Thoracic aorta (tissue), 2 donors: ENCODE measurements at regions not wholly inside any gene's neighbourhood (a gene's known extent, or its start where the extent isn't known, plus 50 kb on each side); places are given as distances from the start of the nearest gene placed in this dataset.

ENCODE experiments used
- ATAC-seq: fragments of 150-250 bp; one replicate; pipeline ENCODE4 v1.8.0; 2017; ENCODE audit warnings: low read depth; ENCODE audit not compliant: insufficient number of reproducible peaks, low FRiP score
- DNase-seq: peaks from one replicate; pipeline ENCODE4 v3.0.0-alpha.2; 2020; ENCODE audit warnings: low spot score
- H3K27ac ChIP-seq, 2 donors: fragments of 200-600 bp; sonication (generic); 1 replicate in 1 of 2; 2 replicates in 1 of 2; pipeline ENCODE4 v1.5.1; 2016; ENCODE audit warnings: mild to moderate bottlenecking in 2 of 2, moderate library complexity in 2 of 2
- H3K27me3 ChIP-seq: fragments of 200-600 bp; sonication (generic); replicated peaks from 2 replicates; pipeline ENCODE4 v1.6.0; 2016; ENCODE audit warnings: mild to moderate bottlenecking; ENCODE audit not compliant: insufficient read depth
- H3K36me3 ChIP-seq: fragments of 200-600 bp; sonication (generic); one replicate; pipeline ENCODE4 v1.5.1; 2016
- H3K4me1 ChIP-seq, 2 donors: fragments of 200-600 bp; sonication (generic); 1 replicate in 1 of 2; 2 replicates in 1 of 2; pipeline versions ENCODE4 v1.5.1 to v1.6.0; 2016; ENCODE audit warnings: low read depth in 2 of 2, mild to moderate bottlenecking in 1 of 2; ENCODE audit not compliant: control insufficient read depth in 1 of 2
- H3K4me3 ChIP-seq: fragments of 200-600 bp; sonication (generic); 2 replicates; pipeline ENCODE4 v1.5.1; 2016; ENCODE audit warnings: mild to moderate bottlenecking
- H3K9me3 ChIP-seq: fragments of 200-600 bp; sonication (generic); 2 replicates; pipeline ENCODE4 v1.5.1; 2016
- TF ChIP-seq, protein P1 (sequence below): fragments of 200-600 bp; sonication (generic); IDR thresholded peaks from one replicate; pipeline ENCODE4 v1.5.1; 2019; ENCODE audit warnings: antibody characterized with exemption

- peak; percentile 28 for ATAC-seq
- TF ChIP-seq, protein P1, sequence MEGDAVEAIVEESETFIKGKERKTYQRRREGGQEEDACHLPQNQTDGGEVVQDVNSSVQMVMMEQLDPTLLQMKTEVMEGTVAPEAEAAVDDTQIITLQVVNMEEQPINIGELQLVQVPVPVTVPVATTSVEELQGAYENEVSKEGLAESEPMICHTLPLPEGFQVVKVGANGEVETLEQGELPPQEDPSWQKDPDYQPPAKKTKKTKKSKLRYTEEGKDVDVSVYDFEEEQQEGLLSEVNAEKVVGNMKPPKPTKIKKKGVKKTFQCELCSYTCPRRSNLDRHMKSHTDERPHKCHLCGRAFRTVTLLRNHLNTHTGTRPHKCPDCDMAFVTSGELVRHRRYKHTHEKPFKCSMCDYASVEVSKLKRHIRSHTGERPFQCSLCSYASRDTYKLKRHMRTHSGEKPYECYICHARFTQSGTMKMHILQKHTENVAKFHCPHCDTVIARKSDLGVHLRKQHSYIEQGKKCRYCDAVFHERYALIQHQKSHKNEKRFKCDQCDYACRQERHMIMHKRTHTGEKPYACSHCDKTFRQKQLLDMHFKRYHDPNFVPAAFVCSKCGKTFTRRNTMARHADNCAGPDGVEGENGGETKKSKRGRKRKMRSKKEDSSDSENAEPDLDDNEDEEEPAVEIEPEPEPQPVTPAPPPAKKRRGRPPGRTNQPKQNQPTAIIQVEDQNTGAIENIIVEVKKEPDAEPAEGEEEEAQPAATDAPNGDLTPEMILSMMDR, result no peak
- Histone ChIP-seq H3K4me1 (peaks cover 0 to 13% of the 10 kb centered on the region in 2 donors), H3K9me3 (no peaks in the 10 kb centered on the region), H3K36me3 (no peaks in the 10 kb centered on the region), H3K4me3 (peak overlapping the region; percentile 28), H3K27me3 (no peaks in the 10 kb centered on the region), H3K27ac (no peak overlapping the region)
- no peak for DNase-seq
Measured at GRCh38 chr9:38141746-38142591, 72.9 kb upstream of the SHB start.

DNA sequence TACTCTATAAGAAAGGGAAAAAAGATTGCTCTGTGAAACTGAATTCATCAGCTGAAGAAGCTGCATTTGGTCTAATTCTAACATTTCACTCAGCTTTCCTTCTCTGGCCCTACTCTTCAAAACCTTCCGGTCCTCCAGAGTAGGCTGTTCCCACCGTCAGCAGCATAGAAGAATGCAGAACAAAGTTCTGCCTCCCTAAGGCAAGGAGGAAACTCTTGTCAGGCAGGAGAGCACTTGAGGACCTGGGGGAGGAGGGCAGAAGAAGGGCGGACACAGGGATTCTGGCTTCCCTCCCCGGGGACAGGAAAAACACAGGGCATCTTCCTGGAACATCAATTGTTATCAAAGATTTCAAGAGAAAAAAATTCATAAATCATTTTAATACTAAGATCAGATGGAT is 69.2 kb upstream of the SHB start:
- no peak overlapping the region for H3K27ac ChIP-seq
- DNase-seq (no peak), ATAC-seq (no peak)
- no peaks in the 10 kb centered on the region for H3K36me3 ChIP-seq
- H3K9me3 ChIP-seq, result no peaks in the 10 kb centered on the region
- no peak overlapping the region for H3K4me3 ChIP-seq
- TF ChIP-seq, protein P1, result no peak
- peaks cover 0 to 13% of the 10 kb centered on the region in 2 donors for H3K4me1 ChIP-seq
- H3K27me3 ChIP-seq, result no peaks in the 10 kb centered on the region

- Histone ChIP-seq H3K36me3 (no peaks in the 10 kb centered on the region), H3K9me3 (no peaks in the 10 kb centered on the region), H3K27me3 (no peaks in the 10 kb centered on the region), H3K4me3 (no peak overlapping the region), H3K4me1 (peaks cover 0 to 11% of the 10 kb centered on the region in 2 donors), H3K27ac (no peak overlapping the region)
- DNase-seq (no peak), ATAC-seq (no peak)
- TF ChIP-seq, protein P1, result no peak
Measured at GRCh38 chr9:38137342-38137741, 68.3 kb upstream of the SHB start.

GRCh38 chr9:38136386-38136785 is 67.4 kb upstream of the SHB start:
- ATAC-seq, result no peak
- no peak for DNase-seq
- Histone ChIP-seq H3K27ac (no peak overlapping the region), H3K4me3 (no peak overlapping the region), H3K9me3 (no peaks in the 10 kb centered on the region), H3K4me1 (peaks cover 0 to 1% of the 10 kb centered on the region in 2 donors), H3K36me3 (no peaks in the 10 kb centered on the region), H3K27me3 (no peaks in the 10 kb centered on the region)
- TF ChIP-seq, protein P1, result no peak

GRCh38 chr9:38134611-38135237 is 65.7 kb upstream of the SHB start:
- H3K4me1 ChIP-seq, result no peaks in the 10 kb centered on the region
- ATAC-seq (no peak), DNase-seq (no peak)
- no peak overlapping the region for H3K27ac ChIP-seq
- no peaks in the 10 kb centered on the region for H3K27me3 ChIP-seq
- TF ChIP-seq, protein P1, result no peak
- H3K4me3 ChIP-seq, result no peak overlapping the region
- H3K36me3 ChIP-seq, result no peaks in the 10 kb centered on the region
- no peaks in the 10 kb centered on the region for H3K9me3 ChIP-seq
